GM23338 (cell line): ENCODE measurements at regions not wholly inside any gene's neighbourhood (a gene's known extent, or its start where the extent isn't known, plus 50 kb on each side); places are given as distances from the start of the nearest gene placed in this dataset.

Source experiments
- ATAC-seq: fragments of 200-7000 bp; cut with Tn5 transposase; 3 replicates; pipeline ENCODE4 v1.9.1; 2020
- DNase-seq: peaks from one replicate; pipeline ENCODE4 v3.0.0-alpha.2; 2015; ENCODE audit warnings: low spot score
- H2AFZ ChIP-seq: fragments of 200-600 bp; sonication (generic); 2 replicates; pipeline ENCODE4 v1.8.0; 2016; ENCODE audit warnings: antibody characterized with exemption, mild to moderate bottlenecking, moderate library complexity
- H3F3A ChIP-seq: fragments of 200-600 bp; sonication (generic); replicated peaks from 2 replicates; pipeline ENCODE4 v1.8.0; 2017; ENCODE audit warnings: antibody characterized with exemption, mixed run types, low read depth
- H3K27ac ChIP-seq: fragments of 200-600 bp; sonication (generic); 2 replicates; pipeline ENCODE4 v1.6.1; 2016; ENCODE audit warnings: low read depth
- H3K27me3 ChIP-seq: fragments of 200-600 bp; sonication (generic); 2 replicates; pipeline ENCODE4 v1.8.0; 2016; ENCODE audit warnings: mild to moderate bottlenecking, mixed run types, moderate library complexity; ENCODE audit not compliant: insufficient read depth
- H3K36me3 ChIP-seq: fragments of 200-600 bp; sonication (generic); 2 replicates; pipeline ENCODE4 v1.8.0; 2016; ENCODE audit warnings: mild to moderate bottlenecking; ENCODE audit not compliant: insufficient read depth
- H3K4me1 ChIP-seq: fragments of 200-600 bp; sonication (generic); 2 replicates; pipeline ENCODE4 v1.8.0; 2016; ENCODE audit warnings: mild to moderate bottlenecking, moderate library complexity; ENCODE audit not compliant: insufficient read depth
- H3K4me2 ChIP-seq: fragments of 200-600 bp; sonication (generic); 2 replicates; pipeline ENCODE4 v1.7.1; 2017; ENCODE audit warnings: mixed run types
- H3K4me3 ChIP-seq: fragments of 200-600 bp; sonication (generic); 2 replicates; pipeline ENCODE4 v1.6.1; 2016; ENCODE audit warnings: mixed run types
- H3K79me2 ChIP-seq: fragments of 200-600 bp; sonication (generic); replicated peaks from 2 replicates; pipeline ENCODE4 v1.8.0; 2017; ENCODE audit warnings: mild to moderate bottlenecking; ENCODE audit not compliant: insufficient read depth
- H3K9me2 ChIP-seq: fragments of 200-600 bp; sonication (generic); 2 replicates; pipeline ENCODE4 v1.8.0; 2017; ENCODE audit not compliant: insufficient read depth
- H4K20me1 ChIP-seq: fragments of 200-600 bp; sonication (generic); replicated peaks from 2 replicates; pipeline ENCODE4 v1.8.0; 2017; ENCODE audit warnings: mild to moderate bottlenecking; ENCODE audit not compliant: insufficient read depth
- H3K27ac Mint-ChIP-seq: 2 replicates; pipeline ENCODE4 v1.8.0; 2020; ENCODE audit warnings: inconsistent platforms, mild to moderate bottlenecking, moderate library complexity, mixed read lengths
- H3K27me3 Mint-ChIP-seq: 3 replicates; pipeline ENCODE4 v1.8.0; 2022; ENCODE audit warnings: low read depth, mild to moderate bottlenecking, moderate library complexity, mixed read lengths, inconsistent platforms; ENCODE audit not compliant: insufficient read depth, poor library complexity
- H3K36me3 Mint-ChIP-seq: 3 replicates; pipeline ENCODE4 v1.8.0; 2021; ENCODE audit warnings: low read depth, mild to moderate bottlenecking, inconsistent platforms, moderate library complexity, mixed read lengths
- H3K4me1 Mint-ChIP-seq: 3 replicates; pipeline ENCODE4 v1.8.0; 2020; ENCODE audit warnings: mild to moderate bottlenecking, inconsistent platforms, mixed read lengths
- H3K4me3 Mint-ChIP-seq: 3 replicates; pipeline ENCODE4 v1.8.0; 2021; ENCODE audit warnings: moderate library complexity, mild to moderate bottlenecking, inconsistent platforms, mixed read lengths
- H3K9me3 Mint-ChIP-seq: 3 replicates; pipeline ENCODE4 v1.8.0; 2020; ENCODE audit warnings: moderate library complexity, mild to moderate bottlenecking, inconsistent platforms, mixed read lengths
- CREB1 ChIP-seq: fragments of 250-450 bp; sonication (Bioruptor Pico); IDR thresholded peaks from 2 replicates; pipeline ENCODE4 v1.5.0; 2020; ENCODE audit warnings: low read depth, mild to moderate bottlenecking, moderate library complexity
- EZH2 ChIP-seq: fragments of 200-600 bp; sonication (generic); IDR thresholded peaks from one replicate; pipeline ENCODE4 v1.8.0; 2017; ENCODE audit warnings: antibody characterized with exemption, mild to moderate bottlenecking, low read depth; ENCODE audit not compliant: unreplicated experiment
- EZH2phosphoT487 ChIP-seq: fragments of 200-600 bp; sonication (generic); IDR thresholded peaks from one replicate; pipeline ENCODE4 v1.8.1; 2018; ENCODE audit warnings: antibody characterized with exemption; ENCODE audit not compliant: unreplicated experiment
- TF ChIP-seq, protein P1 (sequence below): fragments of 250-450 bp; sonication (Bioruptor Pico); IDR thresholded peaks from 2 replicates; pipeline ENCODE4 v1.5.0; 2020; ENCODE audit warnings: mild to moderate bottlenecking, moderate library complexity
- TF ChIP-seq, protein P2 (sequence below): IDR thresholded peaks from 2 replicates; pipeline ENCODE4 v1.6.1; 2016; ENCODE audit warnings: antibody characterized with exemption

DNA sequence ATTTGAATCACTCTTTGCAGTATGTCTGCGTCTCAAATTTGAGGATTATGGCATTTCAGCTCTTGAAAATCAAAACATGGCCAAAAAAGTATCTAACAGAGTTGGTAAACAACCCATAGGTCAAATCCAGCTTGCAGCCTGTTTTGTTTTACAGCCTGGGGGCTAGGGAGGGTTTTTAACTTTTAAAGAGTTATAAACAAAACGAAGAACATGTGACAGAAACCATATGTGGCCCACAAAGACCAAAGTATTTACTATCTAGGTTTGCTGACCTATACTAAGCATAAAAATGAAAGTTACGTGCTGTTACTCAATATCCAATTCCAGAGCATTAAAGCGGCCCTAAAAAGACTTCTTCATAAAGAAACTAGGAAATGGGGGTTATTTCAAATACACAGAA is 55.5 kb upstream of the STARD3NL start (continued):
- TF ChIP-seq, protein P1, sequence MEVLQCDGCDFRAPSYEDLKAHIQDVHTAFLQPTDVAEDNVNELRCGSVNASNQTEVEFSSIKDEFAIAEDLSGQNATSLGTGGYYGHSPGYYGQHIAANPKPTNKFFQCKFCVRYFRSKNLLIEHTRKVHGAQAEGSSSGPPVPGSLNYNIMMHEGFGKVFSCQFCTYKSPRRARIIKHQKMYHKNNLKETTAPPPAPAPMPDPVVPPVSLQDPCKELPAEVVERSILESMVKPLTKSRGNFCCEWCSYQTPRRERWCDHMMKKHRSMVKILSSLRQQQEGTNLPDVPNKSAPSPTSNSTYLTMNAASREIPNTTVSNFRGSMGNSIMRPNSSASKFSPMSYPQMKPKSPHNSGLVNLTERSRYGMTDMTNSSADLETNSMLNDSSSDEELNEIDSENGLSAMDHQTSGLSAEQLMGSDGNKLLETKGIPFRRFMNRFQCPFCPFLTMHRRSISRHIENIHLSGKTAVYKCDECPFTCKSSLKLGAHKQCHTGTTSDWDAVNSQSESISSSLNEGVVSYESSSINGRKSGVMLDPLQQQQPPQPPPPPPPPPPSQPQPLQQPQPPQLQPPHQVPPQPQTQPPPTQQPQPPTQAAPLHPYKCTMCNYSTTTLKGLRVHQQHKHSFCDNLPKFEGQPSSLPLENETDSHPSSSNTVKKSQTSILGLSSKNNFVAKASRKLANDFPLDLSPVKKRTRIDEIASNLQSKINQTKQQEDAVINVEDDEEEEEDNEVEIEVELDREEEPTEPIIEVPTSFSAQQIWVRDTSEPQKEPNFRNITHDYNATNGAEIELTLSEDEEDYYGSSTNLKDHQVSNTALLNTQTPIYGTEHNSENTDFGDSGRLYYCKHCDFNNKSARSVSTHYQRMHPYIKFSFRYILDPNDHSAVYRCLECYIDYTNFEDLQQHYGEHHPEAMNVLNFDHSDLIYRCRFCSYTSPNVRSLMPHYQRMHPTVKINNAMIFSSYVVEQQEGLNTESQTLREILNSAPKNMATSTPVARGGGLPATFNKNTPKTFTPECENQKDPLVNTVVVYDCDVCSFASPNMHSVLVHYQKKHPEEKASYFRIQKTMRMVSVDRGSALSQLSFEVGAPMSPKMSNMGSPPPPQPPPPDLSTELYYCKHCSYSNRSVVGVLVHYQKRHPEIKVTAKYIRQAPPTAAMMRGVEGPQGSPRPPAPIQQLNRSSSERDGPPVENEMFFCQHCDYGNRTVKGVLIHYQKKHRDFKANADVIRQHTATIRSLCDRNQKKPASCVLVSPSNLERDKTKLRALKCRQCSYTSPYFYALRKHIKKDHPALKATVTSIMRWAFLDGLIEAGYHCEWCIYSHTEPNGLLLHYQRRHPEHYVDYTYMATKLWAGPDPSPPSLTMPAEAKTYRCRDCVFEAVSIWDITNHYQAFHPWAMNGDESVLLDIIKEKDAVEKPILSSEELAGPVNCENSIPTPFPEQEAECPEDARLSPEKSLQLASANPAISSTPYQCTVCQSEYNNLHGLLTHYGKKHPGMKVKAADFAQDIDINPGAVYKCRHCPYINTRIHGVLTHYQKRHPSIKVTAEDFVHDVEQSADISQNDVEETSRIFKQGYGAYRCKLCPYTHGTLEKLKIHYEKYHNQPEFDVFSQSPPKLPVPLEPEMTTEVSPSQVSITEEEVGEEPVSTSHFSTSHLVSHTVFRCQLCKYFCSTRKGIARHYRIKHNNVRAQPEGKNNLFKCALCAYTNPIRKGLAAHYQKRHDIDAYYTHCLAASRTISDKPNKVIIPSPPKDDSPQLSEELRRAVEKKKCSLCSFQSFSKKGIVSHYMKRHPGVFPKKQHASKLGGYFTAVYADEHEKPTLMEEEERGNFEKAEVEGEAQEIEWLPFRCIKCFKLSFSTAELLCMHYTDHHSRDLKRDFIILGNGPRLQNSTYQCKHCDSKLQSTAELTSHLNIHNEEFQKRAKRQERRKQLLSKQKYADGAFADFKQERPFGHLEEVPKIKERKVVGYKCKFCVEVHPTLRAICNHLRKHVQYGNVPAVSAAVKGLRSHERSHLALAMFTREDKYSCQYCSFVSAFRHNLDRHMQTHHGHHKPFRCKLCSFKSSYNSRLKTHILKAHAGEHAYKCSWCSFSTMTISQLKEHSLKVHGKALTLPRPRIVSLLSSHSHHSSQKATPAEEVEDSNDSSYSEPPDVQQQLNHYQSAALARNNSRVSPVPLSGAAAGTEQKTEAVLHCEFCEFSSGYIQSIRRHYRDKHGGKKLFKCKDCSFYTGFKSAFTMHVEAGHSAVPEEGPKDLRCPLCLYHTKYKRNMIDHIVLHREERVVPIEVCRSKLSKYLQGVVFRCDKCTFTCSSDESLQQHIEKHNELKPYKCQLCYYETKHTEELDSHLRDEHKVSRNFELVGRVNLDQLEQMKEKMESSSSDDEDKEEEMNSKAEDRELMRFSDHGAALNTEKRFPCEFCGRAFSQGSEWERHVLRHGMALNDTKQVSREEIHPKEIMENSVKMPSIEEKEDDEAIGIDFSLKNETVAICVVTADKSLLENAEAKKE (CRISPR knock-in tag) = no peak
- TF ChIP-seq EZH2phosphoT487 = no peak
- TF ChIP-seq, protein P2, sequence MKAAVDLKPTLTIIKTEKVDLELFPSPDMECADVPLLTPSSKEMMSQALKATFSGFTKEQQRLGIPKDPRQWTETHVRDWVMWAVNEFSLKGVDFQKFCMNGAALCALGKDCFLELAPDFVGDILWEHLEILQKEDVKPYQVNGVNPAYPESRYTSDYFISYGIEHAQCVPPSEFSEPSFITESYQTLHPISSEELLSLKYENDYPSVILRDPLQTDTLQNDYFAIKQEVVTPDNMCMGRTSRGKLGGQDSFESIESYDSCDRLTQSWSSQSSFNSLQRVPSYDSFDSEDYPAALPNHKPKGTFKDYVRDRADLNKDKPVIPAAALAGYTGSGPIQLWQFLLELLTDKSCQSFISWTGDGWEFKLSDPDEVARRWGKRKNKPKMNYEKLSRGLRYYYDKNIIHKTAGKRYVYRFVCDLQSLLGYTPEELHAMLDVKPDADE = no peak

DNA sequence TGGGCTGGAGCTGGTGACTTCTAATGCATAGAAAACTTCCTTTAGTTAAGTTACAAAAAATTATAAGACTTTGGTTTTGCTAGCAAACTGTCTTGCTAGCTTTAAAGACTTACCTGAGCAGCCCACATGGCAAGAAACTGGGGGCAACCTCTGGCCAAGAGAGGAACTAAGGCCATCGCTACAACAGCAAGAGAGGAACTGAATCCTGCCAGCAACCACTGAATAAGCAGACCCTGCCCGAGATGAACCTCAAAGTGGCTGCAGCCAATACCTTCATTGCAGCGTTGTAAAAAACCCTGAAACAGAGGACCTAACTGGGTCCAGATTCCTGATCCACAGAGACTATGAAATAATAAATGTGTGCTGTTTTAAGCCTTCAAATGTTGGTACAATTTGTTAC is 54.6 kb upstream of the STARD3NL start:
- no peak for DNase-seq
- H3K4me1 ChIP-seq = no peaks in the 10 kb centered on the region

More for the DNA sequence above, 54.6 kb upstream of the STARD3NL start:
- Histone ChIP-seq H3K4me2 (no peak overlapping the region), H2AFZ (no peak overlapping the region), H3F3A (no peaks in the 10 kb centered on the region), H3K27me3 (no peaks in the 10 kb centered on the region), H4K20me1 (no peaks in the 10 kb centered on the region), H3K79me2 (no peaks in the 10 kb centered on the region), H3K27ac (no peak overlapping the region), H3K36me3 (no peaks in the 10 kb centered on the region), H3K4me3 (no peak overlapping the region), H3K9me2 (peaks cover 5% of the 10 kb centered on the region; the same call in 1 of the 2 replicates)
- Mint-ChIP-seq H3K4me3 (no peak overlapping the region), H3K27me3 (peaks cover 3% of the 10 kb centered on the region), H3K9me3 (no peaks in the 10 kb centered on the region), H3K4me1 (no peaks in the 10 kb centered on the region), H3K36me3 (no peaks in the 10 kb centered on the region), H3K27ac (no peak overlapping the region)
- no peak for ATAC-seq
- TF ChIP-seq EZH2 (no peak), CREB1 (CRISPR knock-in tag) (no peak)
- TF ChIP-seq, protein P2 = no peak
